ENCODE measurements at regions not wholly inside any gene's neighbourhood (a gene's known extent, or its start where the extent isn't known, plus 50 kb on each side); places are given as distances from the start of the nearest gene placed in this dataset.

DNA sequence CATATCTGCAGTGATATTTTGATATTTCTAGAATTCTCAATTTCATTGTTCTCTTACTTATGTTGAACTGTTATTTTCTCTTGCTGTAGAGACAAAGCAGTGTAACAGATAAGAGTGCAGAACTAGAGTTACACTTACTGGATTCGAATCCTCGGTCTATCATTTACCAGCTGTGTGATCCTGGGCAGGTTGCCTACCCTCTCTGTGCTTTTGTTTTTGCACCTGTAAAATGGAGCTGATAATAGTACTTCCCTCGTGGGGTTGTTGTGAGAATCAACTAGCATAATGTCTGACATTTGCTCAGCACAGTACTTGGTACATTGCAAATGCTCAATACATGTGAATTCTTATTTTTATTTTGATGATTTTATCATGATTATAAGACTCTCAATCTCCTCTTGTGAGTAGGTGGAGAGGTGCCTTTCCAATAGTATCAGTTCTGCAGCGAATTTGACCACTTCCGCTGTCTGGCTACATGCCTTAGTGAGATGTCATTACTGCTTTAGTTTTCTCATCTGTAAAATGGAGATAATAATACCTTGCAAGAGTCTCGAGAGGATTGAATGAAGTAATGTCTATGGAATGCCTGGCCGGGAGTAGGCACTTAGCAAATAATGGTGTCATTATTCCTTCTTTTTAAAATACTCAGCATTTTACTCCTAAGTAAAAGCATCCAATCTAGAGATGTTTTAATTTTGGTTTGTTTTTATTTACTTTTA, 312.2 kb upstream of the MAF start:
- intact Hi-C loops (cut with DNase I): no loop called here
- no peak for DNase-seq

DNA sequence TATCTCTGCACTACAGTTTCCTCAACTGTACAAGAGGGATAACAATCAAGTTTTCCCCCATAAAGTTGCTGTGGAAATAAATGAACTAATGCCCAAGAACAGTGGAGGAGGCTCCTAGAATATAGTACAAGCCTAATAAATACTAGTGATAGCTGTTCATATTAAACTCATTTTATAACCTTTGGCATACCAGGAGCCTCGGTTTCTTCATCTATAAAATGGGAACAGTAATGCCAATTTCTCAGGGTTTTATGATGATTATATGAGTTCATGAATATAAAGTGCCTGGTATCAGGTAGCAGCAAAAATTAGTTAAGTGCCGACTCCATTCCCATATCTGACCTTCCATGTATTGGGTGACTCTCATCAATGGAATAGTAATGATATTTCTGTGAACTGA, 311.1 kb upstream of the MAF start:
- DNase-seq: no peak
- intact Hi-C loops (cut with DNase I): no loop called here

DNA sequence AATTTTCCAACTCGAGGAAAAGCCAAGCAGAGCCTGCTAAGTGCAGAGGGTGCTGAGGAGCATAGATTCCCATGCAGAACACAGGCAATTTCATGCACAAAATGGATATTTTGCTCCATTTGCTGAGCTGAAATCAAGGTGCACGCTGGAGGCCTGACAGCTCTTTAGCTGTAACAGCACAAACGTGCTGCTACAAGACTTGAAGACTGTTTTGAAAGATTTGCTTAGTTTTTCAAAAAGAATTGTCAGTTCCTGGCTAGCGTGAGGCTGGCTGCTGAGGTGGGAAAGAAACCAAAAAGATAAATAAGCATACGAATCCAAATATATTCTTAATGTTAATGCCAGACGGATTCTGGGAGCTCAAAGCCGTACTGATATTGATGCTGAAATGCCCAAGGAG, 309.0 kb upstream of the MAF start:
- intact Hi-C loops (cut with DNase I): no loop called here
- no peak for DNase-seq

DNA sequence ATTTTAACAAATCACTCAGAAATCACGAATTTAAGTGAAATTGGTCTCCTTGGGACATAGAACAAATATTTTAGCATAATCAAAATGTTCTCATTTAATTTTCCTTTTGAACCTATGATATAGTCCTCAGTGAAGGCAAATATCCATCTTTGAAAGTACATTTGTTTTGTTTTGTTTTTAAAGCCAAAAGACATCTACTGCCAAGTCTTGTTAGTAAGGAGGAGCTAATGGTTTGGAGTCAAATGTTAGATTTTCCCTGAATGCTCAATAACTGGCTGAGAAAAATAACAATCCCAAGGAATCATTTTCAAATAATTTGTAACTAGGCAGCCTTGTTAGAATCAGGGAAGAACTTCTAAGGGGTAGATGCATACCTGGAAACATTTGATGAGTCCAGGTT, 302.9 kb upstream of the MAF start:
- DNase-seq: no peak
- intact Hi-C loops (cut with DNase I): no loop called here

DNA sequence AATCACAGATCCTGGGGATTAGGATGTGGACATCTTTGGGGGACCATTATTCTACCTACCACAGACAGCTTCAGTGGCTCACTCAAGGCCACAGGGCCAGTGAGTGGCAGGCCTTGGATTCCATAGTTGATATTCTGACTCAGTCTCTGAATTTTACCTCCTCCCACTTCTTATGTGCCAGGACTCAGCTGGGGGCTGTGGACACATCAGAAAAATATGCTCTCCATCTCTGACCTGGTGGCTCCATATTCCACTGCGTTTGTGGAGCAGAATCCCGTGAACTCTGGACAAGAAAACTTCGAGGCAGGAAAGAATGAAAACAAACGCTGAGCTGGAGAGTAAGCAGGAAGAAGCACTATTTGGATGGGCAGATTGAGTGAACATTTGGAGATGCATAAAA, 301.8 kb upstream of the MAF start:
- intact Hi-C loops (cut with DNase I): no loop called here
- no peak for DNase-seq

DNA sequence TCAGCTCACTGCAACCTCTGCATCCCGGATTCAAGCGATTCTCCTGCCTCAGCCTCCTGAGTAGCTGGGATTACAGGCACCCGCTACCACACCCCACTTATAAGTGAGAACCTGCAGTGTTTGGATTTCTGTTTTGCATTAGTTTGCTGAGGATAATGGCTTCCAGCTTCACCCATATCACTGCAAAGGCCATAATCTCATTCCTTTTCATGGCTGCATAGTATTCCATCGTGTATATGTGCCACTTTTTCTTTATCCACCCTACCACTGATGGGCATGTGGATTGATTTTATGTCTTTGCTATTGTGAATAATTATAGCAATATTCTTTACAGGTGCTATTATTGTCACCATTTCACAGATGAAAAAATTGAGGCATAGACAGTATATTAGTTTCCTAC, 301.0 kb upstream of the MAF start:
- intact Hi-C loops (cut with DNase I): no loop called here
- DNase-seq: no peak

DNA sequence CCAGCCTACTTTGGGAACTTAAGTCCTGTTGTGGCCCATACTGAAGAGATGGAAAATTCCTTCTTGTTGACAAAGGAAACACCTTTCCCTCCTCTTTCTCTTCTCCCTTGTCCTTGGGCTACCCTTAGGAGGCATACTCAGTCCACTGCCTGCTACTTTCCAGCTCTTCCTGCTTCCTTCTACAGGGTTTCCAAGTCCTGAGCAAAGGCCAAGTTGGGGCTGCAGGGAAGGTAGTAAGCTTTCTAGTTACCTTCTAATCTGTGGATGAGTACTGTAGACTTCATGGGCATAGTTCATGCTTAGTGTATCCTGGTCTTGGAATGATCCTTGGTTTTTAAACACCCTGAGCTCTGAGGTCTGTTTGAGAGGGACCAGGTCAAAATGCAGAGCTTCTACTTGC, 299.2 kb upstream of the MAF start:
- DNase-seq: no peak
- intact Hi-C loops (cut with DNase I): no loop called here

DNA sequence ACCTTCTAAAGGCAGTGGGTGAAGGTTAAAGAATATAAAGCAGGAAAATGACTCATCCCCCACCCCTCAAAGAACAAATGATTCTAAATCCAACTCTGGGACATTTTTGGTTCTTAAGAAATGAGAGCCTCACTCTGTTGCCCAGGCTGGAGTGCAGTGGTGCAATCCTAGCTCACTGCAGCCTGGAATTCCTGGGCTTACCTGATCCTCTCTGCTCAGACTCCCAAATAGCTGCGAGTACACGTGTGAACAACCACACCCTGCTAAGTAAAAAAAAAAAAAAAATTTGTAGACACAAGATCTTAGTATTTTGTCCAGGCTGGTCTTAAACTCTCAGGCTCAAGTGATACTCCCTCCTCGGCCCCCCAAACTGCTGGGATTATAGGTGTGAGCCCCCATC, 298.8 kb upstream of the MAF start:
- DNase-seq: no peak
- intact Hi-C loops (cut with DNase I): no loop called here

DNA sequence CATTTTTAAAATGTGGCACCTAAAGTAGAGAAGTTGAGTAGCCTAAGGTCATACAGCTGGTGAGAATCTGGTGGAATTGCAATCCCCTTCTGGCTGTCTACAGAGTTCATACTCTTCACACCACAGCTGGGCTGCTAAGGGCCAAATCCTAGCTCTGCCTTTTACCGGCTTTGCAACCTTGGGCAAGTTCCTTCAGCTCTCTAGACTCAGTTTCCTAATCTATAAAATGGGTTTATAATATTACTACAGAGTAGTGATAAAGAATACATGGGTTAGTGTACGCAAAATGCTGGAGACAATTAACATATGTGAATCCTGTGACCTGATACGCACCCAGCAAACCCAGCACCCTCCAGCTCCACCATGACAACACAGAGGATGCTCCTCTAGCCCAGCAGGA, 298.2 kb upstream of the MAF start:
- intact Hi-C loops (cut with DNase I): no loop called here
- DNase-seq: no peak

DNA sequence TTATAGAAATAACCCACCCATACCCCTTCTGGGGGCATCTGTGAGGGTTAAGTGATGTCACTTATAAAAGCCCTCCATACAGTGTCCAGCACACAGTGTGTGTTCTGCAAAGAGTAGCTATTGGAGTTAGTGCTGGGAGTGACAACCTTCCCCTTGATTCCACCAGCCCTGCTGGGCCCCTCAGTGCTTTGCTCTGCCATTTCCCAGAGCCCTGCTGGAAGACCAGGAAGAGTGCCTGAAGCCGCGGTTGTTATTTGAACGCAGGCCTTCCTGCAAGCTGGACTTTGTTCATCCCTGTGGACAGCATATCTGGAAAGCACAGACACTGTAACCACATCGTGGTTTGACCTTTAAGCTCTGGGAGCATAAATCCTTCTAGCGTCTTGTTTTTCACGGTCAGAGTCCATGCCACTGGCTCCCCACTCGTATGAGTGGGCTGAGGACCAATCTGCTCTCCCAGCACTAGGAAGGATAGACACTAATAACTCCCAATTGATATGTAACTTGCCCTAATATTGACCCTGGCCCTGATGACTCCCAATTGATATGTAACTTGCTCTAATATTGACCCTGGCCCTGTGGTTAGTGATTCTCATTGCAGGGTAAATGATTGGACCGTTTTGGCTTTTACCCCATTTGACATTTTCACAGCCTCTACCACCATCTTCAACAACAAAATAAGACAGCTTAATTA, 297.1 kb upstream of the MAF start:
- intact Hi-C loops (cut with DNase I): no loop called here

DNA sequence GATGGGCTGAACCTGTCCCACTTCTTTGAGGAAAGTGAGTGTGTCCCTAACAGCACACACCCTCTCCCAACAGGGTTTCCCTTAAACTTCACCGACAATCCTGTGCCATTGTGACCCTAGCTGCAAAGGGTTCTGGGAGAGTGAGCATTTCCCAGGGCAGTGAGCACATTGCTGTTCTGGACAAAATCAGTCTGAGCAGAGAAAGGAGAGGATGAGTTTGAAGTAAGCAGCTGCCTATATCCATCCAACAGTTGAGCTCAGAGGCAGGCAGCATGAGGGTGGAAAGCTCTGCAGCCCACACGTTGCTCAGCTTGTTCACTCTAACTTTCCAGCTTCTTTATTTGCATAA, 296.5 kb upstream of the MAF start:
- intact Hi-C loops (cut with DNase I): no loop called here
- DNase-seq: peak in 3 of 42 donors; percentile 11 to 49 (median 15)

More for the DNA sequence above, 297.1 kb upstream of the MAF start:
- no peak for DNase-seq

DNA sequence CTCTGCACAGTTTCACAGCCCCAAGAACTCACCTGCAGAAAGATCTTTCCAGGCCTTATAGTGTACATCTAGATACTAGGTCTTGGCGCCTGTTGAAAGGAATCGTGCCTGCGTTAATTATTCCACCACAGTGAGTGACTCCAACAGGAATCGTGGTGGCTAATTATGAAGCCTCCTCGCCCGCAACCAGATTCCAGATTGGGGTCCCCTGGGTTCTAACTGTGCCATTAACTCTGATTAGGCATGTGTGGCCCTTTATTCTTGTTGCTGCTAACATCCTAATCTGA, 295.3 kb upstream of the MAF start:
- no peak for DNase-seq

DNA sequence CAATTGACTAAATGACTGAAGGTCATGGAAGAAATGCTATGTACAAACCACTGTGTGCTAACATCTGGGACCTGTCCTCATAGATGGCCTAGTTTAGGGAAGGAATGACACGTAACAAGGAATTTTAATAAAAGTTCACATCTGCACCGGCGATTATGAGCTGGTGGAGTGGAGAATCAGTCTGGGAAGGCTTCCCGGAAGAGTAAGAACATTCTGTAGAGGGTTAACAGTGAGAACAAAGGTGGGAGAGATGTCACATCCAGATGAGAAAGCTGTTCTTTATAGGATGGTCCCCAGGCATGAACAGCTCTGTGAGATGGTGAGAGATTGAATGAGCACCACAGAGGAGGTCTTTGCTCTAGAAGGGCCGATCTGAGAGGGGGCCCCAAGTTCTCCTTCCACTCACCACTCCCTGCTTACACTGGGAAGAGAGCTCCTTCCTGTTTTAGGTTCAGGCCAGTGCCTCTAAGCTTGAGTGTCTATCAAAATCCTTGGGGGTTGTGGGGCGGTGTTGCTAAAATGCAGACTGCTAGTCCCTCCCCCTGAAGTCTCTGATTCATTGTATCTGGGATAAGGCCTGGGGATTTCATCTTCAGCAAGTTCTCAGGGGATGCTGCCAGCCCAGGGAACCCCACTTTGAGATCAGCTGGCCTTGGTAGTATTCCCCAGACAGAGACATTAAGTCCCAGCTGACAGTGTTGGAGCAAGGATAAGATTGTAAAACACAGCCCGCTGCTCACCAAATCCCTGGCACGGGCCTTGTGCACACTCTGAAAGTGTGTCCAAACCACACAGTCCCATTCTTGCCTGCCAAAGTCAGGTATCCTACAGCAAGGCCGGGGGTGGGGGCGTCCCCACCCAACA, 294.7 kb upstream of the MAF start:
- intact Hi-C loops (cut with DNase I): no loop called here
- no peak for DNase-seq

More for the DNA sequence above, 295.3 kb upstream of the MAF start:
- intact Hi-C loops (cut with DNase I): no loop called here

DNA sequence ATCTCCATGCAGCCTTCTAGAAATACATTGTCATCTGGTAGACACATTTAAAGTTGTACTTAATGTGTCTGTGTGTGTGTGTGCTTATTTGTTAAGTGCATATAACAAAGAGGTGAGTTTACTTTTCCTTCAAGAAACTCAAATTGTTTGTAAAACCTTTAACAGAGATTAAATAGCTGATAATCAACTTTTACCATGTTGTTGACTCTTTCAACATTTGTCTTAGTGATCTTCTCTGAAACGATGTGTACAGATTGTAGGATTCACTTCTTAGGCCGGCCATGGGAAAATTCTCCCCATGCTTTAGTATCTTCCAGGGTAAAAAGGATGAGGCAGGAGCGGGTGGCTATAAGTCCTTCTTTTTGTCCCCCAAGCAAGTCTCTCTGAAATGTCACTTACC, 292.9 kb upstream of the MAF start:
- no peak for DNase-seq
- intact Hi-C loops (cut with DNase I): no loop called here

DNA sequence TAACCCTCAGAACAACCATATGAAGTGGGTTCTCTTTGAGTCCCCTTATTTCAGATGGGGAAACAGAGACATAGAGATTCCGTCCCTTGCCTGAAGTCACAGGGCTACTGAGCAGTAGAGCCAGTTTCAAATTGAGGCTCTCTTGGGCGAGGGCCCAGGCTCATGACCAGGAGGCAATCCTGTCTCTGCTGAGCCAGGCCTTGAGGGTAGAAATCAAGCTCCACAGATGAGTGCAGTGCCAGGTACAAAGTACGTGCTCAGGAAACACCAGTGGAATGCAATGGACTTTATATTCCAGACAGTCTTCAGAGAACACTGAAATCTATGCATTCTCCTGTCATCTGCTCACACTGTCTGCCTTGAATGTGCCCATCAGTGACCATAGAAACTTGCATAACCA, 291.7 kb upstream of the MAF start:
- intact Hi-C loops (cut with DNase I): no loop called here
- no peak for DNase-seq

DNA sequence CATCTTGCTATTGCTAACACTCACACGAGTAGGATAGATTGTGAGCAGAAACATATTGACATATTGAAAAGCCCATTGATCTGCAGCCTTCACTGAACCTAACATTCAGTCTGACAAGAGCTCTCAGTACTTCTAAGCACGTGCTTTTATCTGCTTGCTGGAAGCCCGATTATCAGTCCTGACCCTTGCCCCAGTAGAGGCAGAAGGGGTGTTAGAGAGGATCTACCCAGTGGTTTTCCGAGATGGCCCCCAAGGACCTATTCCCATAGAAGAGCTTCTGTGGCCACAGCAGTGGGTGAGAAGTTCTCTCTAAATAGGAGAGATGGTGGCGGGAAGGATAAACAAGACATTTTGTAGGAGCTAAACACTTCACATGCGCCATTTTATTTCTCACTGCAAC, 290.9 kb upstream of the MAF start:
- intact Hi-C loops (cut with DNase I): no loop called here
- DNase-seq: no peak

DNA sequence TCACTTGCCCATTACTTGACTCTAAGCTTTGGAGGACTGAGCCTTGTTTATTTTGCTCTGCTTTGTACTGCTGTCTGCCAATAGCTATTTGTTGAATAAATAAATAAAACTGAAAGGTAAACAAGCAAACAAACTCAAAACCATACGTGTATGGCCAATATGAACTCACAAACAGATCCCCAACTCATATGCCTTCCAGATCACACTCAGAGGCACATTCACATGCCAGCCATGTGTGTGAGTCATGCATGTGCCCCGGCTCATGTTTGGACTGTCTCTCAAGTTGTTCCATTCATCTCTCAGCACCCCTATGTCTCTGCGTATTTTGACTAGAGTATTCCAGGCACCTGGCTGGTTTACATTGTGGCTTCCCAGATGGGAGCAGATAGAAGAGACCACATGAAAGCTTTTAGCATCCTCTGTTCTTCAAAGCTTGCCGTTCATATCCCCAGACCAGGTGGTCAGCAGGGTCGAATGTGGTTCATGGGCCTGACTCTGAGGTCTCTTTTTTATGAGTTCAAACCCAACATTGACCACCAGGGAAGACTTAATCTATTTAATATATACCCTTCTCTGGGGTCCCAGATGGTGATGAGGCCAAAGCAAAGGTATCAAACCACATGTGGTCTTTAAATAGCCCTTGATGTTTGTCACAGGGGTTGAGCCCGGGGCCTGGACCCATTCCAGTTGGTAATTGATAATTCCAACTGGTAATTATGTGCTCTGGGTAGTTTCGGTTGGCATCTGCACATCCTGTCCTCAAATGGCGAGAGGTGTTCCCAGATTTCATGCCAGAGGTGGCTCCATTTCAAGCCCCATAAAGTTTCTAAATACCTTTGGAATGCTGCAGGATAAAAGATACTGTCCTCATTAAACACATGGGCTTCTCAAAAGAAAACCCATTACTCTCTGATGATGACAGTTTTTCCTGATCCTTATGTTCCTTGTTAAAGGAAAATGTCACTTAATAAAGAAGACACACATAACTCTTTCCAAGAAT, 287.3 kb upstream of the MAF start:
- no peak for DNase-seq

DNA sequence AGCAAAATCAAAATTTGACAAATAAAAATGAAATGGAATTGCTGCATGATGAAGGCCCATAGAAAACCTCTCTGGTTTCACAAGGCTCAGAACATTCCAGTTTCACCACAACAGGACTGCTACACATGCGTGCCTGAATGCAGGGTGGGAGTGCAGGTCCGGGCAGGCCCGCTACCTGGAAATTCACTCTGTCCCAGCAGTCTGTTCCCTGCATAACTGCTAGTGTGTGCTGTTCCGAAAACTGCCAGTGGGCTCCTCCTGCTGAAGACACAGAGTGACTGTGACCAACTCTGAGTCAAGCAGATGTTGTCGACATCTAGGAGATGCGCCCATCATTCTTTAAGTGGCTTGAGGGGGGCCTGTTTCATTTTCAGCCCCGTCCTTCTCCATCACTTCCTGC, 284.8 kb upstream of the MAF start:
- no peak for DNase-seq
- intact Hi-C loops (cut with DNase I): no loop called here

More for the DNA sequence above, 287.3 kb upstream of the MAF start:
- intact Hi-C loops (cut with DNase I): no loop called here

DNA sequence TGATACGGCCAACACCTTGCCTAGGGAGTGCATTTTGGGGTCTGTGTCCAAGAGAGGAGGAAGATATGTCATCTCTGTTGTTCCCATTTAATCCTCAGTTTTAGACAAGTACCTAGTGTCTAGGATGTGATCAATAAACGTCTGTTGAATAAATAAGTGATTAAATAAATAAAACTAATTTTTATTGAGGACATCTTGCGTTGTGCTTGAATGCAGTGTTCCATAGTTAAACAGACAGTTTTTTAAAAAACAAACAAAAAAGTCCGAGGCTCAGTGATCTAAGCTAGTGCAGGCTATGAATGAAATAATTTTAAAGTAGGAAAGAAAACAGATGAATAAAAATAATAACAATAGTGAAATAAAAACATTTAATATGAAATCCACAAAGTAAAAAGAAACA, 283.0 kb upstream of the MAF start:
- no peak for DNase-seq
- intact Hi-C loops (cut with DNase I): no loop called here

All from head of caudate nucleus (tissue), 42 donors.